Stimulated activated naive CD4-positive, alpha-beta T cell (primary cell): ENCODE measurements at regions not wholly inside any gene's neighbourhood (a gene's known extent, or its start where the extent isn't known, plus 50 kb on each side); places are given as distances from the start of the nearest gene placed in this dataset.
"Not testable (repeated sequence)": the region's sequence is repeated elsewhere in the genome, so short reads cannot be mapped to it uniquely, and the experiment has no call there.

ENCODE experiments used
- DNase-seq, 6 experiments: peaks; one replicate each; lab custom pipeline; 2025; lab: John Stamatoyannopoulos, UW

DNA sequence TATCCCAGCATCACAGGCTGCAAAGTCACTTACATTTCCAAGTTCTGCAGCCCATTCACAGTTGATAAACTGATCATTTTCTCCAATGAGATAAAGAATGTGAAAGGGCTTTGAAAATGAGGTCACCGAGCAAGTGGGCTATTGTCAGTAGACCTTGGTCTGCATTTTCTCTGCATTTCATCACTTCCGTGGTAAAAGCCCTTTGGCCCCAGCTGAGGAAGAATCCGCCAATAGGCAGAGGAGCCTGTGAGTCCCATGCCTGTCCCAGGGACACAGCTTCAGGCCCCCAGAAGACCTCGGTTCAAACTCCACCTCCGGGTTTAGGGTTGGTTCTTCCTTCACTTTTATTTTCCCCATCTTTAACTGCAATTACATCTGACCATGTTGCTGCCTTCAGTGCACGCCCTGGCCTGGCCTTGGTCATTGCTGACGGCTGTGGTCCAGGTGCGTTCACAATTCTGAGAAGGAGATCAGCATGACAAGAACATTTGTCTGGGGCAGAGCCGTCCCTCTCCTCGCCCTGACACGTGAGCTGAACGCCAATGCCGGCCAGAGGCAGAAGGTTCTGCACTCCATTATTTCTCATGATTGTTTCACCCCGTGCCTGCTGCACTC is 292.5 kb downstream of the TCERG1L start:
- no peak for DNase-seq

GRCh38 chr10:131019696-131020095 is 291.8 kb downstream of the TCERG1L start:
- DNase-seq, result no peak

- no peak for DNase-seq
These were observed 290.7 kb downstream of the TCERG1L start for GRCh38 chr10:131020775-131021174.

DNA sequence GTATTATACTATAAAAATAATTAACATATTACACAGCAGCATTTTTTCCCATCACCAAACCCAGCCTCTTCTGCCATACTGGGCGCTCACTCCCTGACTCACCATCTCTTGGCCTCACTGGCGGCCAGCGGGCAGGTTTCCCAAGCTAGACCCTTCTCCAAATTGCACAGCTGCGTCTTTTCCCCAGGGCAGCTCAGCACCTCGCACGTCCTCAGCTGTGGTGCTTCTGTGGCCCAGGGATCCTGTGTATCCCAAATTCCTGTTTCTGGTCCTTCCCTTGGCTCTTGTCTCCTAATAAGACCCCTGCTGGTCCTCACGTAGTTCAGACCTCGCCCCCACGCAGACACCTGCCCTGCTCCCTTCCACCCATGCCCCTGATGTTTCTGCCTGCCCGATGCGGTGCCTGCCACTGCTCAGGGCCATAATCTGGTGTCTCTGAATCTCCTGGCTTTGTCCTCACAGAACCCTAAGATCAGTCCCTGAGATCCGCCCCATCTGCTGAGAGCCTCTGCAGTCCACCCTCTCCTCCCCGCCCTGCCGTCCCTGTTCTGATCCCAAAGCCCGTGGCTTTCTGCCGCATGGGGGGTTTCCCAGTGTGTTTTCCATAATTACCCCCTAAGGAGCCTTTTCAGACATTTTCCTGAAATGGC is 290.1 kb downstream of the TCERG1L start:
- no peak for DNase-seq

GRCh38 chr10:131021969-131022368 is 289.6 kb downstream of the TCERG1L start:
- DNase-seq, result no peak

- DNase-seq, result no peak
These were observed 289.2 kb downstream of the TCERG1L start for GRCh38 chr10:131022369-131022768.

GRCh38 chr10:131022981-131023380 is 288.5 kb downstream of the TCERG1L start:
- DNase-seq, result no peak

- no peak for DNase-seq
These were observed 287.0 kb downstream of the TCERG1L start for GRCh38 chr10:131024259-131025131.

GRCh38 chr10:131025333-131025732 is 286.2 kb downstream of the TCERG1L start:
- no peak for DNase-seq

DNA sequence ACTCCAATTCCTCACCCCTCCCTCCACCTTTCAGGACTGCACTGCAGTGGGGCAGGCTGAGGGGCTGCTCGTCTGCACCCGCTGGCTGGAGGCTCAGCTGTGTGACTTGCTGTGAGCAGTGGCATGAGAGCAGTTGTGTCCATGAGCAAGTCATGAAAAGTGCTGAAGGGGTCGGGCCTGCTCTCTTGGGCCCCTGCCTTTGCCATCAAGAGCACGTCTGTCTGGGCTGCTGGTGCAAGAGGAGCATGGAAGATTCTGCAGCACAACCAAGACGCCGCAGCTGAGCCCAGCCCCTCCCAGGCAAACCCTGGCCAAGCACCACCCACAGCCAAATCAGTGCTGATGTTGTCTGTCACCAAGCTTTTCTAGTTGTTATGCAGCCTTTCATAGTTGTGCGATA is 284.3 kb downstream of the TCERG1L start:
- DNase-seq, result no peak

DNA sequence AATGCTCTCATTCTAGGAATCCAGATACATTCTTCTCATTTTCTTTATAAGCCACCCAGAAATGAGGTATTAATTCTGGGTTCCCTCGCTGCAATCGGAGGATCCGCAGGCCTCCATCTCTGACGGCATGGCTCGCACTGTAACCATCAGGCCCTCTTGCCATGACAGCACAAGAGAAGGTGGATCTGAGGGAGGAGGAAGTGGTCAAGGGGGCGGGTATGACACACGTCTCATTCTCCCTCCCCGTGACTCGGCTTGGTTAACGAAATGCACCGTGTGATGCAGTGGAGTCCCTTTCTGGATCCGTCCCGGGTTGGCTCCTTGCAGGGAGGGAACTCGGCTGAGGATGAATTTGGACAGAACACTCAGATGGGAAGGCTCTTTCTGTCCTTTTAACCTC is 280.2 kb downstream of the TCERG1L start:
- no peak for DNase-seq

- DNase-seq, result no peak
These were observed 279.0 kb downstream of the TCERG1L start for GRCh38 chr10:131032329-131033165.

- no peak for DNase-seq
These were observed 278.1 kb downstream of the TCERG1L start for GRCh38 chr10:131033166-131034085.

GRCh38 chr10:131034451-131034850 is 277.1 kb downstream of the TCERG1L start:
- no peak for DNase-seq

- no peak for DNase-seq
These were observed 275.7 kb downstream of the TCERG1L start for GRCh38 chr10:131035779-131036178.

DNA sequence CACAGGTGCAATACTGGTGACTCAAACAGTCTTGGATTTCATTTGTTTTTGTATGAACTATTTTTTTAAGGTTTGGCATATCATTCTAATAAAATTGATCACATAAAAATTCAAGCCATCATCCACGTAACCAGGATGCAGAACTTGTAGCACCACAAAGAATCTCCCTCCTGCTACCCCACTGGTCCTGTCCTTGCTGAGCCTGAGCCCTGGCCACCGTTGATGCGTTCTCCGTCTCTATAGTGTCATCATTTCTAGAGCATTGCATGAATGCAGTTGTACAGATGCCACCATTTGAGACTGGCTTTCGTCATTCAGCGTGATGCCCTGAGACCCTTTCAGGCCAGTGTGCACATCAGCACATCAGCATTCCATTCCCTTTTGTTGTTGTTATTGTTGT is 273.5 kb downstream of the TCERG1L start:
- DNase-seq, result no peak

DNA sequence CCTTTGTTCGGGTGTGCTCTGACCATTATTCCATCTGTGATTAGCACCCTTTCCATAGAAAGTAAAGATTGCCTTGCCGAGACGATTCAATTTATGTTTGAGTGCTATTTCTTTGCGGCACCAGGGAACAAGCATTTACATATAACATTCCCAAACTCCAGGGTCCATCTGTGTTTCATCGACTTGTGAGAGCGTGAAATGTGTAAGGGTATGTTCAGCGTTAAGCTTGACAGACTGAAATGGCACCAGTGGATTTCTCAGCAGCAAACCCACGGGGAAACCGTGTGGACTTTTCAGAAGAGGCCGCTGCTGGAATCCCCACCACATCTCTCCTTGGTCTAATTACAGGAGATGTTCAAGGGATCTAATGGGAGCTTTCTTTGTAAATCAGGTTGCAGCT is 270.5 kb downstream of the TCERG1L start:
- no peak for DNase-seq

- DNase-seq, result no peak
These were observed 270.1 kb downstream of the TCERG1L start for GRCh38 chr10:131041441-131041840.

- DNase-seq, result not testable (repeated sequence)
These were observed 269.5 kb downstream of the TCERG1L start for GRCh38 chr10:131042015-131042414.
